22Rv1 (cell line): ENCODE measurements at regions not wholly inside any gene's neighbourhood (a gene's known extent, or its start where the extent isn't known, plus 50 kb on each side); places are given as distances from the start of the nearest gene placed in this dataset.

ENCODE experiments used
- H3K27ac ChIP-seq: fragments of 450-650 bp; 2 replicates; pipeline ENCODE4 v1.5.1; 2017
- ZFX ChIP-seq: fragments of 450-650 bp; IDR thresholded peaks from 2 replicates; pipeline ENCODE4 v1.6.1; 2017; ENCODE audit warnings: antibody characterized with exemption, borderline replicate concordance
- TF ChIP-seq, protein P1 (sequence below): fragments of 450-650 bp; IDR thresholded peaks from 2 replicates; pipeline ENCODE4 v1.5.1; 2017; ENCODE audit warnings: mild to moderate bottlenecking

DNA sequence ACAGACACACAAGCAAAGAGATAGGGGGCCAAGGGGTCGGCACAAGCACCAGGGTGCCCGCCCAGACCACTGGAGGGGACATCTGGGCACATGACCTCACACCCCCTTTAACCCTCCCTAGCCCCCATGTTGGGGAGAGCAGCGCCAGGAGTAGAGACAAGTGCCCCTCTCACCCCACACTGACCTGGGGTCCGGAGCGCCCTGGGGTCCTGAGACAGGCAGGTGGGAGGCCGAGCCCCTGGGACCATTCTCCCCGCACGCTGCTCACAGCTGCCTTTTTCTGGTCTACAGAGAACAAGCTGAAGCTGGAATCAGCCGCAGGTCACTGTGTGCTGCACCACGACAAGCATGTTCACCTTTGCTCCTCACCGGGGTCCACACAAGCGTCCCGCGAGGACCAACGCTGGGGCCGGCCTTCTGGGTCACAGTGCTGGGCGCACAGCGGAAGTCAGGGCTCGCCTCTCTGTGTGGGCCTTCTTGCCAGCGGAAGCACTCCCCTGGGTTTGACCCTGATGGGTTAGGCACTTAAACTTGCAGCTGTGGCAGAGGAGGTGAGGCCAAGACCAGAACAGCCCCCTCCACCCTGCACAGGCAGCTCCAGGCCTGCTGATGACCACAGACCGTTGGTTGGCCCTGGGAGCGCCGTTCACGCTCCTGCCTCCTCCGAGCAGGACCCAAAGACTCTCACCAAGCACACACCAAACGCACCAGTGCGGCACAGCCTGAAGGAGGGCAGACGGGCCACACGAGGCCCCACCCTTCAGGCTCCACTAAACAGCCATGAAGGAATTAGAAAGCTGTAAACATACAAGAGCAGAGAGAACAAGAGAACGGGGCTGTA, 275.3 kb downstream of the EIPR1 start:
- TF ChIP-seq, protein P1, sequence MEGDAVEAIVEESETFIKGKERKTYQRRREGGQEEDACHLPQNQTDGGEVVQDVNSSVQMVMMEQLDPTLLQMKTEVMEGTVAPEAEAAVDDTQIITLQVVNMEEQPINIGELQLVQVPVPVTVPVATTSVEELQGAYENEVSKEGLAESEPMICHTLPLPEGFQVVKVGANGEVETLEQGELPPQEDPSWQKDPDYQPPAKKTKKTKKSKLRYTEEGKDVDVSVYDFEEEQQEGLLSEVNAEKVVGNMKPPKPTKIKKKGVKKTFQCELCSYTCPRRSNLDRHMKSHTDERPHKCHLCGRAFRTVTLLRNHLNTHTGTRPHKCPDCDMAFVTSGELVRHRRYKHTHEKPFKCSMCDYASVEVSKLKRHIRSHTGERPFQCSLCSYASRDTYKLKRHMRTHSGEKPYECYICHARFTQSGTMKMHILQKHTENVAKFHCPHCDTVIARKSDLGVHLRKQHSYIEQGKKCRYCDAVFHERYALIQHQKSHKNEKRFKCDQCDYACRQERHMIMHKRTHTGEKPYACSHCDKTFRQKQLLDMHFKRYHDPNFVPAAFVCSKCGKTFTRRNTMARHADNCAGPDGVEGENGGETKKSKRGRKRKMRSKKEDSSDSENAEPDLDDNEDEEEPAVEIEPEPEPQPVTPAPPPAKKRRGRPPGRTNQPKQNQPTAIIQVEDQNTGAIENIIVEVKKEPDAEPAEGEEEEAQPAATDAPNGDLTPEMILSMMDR = no peak
- TF ChIP-seq ZFX = no peak
- no peak overlapping the region for H3K27ac ChIP-seq

DNA sequence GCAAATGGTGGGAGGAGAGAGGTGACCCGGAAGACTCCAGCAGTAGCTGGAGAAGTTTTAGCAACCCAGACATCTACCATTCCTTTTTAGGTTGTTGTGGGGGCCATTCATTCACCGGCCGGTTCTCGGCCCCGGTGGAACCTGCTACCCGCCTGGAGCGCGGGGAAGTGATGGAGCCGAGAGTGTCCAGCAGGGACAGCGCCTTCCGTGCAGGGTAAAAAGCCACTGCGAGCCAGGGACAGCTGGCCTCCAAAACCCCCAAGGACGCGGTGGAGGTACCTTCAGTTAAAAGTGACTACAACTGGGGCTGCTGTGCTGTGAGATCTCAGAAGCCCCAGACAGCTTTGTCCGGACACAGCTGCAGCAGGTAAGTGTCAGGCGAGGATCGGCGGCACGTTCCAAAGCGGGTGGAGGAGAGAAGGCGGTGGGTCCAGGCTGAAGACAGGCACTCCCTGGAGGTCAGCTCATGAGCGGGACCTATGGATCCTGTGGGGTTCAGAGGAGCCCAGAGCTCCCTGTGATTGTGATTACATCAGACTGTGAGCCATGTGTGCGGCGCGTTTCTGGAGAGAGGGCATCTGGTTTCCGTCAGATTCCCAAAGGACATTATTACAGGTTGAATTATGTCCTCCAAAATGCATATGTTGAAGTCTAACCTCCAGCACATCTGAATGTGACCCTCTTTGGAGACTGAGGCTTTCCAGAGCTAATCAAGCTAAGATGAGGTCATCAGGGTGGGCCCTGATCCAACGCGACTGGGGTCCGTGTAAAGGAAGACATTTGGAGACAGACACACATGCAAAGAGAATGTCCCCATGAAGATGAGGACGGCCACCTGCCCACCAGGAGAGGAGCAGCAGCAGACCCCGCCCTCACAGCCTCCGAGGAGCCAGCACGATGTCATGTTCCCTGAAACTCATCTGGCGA, 276.3 kb downstream of the EIPR1 start:
- no peak overlapping the region for H3K27ac ChIP-seq
- no peak for TF ChIP-seq ZFX
- TF ChIP-seq, protein P1 = no peak

DNA sequence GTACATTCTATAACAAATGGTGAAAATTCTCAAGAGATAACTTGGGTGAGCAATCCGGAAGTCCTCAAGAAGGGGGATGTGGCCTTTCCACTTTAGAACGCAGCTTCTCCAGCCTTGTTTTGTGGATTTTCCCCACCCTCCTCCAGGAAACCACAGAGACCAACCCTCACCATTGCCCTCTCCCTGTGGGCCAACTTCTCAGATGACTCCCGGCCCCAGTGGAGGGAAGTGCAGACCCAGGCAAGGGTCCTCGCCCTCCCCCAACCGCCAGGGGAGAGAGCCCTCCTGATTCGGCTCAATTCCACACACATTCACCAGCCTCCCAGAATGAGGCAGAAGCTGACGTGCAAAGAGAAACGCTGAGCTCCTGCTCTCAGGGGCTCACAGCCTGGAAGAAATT, 277.2 kb downstream of the EIPR1 start:
- H3K27ac ChIP-seq = no peak overlapping the region
- no peak for TF ChIP-seq ZFX

DNA sequence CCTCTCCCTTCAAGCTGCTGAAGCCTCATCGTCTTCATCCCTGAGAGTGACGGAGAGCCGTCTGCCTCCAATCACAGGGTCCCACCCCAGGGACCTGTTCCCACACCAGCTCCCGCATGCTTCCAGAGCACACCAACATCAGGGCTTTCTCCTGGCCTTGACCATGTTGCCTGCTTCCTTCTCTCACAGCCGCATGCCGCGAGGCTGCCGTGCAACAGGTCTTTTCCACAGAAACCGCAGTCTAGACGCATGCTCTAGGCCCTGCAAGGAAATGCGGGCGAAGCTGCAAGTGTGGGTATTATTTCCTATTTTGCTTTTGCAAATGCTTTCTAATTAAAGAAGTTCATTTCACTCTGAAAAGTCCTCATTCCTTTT, 277.8 kb downstream of the EIPR1 start:
- TF ChIP-seq, protein P1 = no peak
- TF ChIP-seq ZFX = no peak

DNA sequence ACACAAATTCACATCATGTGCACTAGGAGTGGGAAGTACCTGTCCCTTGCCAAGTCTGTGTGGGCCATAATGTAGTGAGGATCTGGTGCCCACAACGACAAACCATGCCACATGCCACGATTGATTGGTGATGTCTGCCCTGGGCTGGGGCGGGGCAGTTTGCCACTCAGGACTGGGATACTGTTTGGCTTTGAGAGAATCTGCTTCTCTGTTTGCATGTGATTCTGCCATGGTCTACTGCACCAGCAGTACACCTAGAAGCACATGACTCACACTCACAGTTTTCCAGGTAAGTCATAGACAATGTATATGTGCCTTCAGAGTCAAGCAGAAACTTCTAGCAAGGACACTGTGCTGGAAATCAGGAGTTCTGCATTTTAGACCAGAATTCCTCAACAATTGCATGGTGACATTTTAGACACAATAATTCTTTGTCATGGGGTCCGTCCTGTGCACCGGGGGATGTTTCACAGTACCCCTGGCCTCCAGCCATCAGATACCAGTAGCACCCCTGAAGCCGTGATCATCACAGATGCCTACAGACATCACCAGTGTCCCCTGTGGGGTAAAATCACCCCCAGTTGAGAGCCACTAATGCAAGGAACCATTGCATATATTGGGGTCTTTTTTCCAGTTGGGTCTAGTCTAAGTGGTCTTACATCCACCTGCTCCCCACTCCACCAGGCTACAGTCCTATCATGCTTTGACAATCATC, 278.3 kb downstream of the EIPR1 start:
- no peak overlapping the region for H3K27ac ChIP-seq

More for the DNA sequence above, 277.8 kb downstream of the EIPR1 start:
- H3K27ac ChIP-seq = no peak overlapping the region

DNA sequence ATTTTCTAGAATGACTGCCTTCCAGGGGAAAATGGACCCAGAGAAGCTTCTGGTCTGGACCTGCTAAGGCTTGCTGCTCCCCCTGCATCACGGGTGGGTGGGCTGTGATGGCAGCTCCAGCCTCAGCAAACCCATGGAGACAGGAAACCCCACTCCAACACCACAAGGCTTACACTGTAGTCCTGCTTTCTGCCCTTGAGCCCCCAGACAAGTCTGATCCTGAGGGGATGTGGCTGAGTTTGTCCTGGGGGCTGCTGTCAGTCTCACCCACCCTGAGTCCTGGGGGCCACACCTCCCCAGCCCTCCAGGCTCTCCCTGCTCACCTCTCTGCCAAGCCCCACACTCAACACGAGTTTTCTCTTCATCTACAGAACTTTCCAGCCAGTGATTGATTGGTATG, 279.4 kb downstream of the EIPR1 start:
- H3K27ac ChIP-seq = no peak overlapping the region
- TF ChIP-seq, protein P1 = no peak
- TF ChIP-seq ZFX = no peak

More for the DNA sequence above, 278.3 kb downstream of the EIPR1 start:
- TF ChIP-seq, protein P1 = no peak
- no peak for TF ChIP-seq ZFX

DNA sequence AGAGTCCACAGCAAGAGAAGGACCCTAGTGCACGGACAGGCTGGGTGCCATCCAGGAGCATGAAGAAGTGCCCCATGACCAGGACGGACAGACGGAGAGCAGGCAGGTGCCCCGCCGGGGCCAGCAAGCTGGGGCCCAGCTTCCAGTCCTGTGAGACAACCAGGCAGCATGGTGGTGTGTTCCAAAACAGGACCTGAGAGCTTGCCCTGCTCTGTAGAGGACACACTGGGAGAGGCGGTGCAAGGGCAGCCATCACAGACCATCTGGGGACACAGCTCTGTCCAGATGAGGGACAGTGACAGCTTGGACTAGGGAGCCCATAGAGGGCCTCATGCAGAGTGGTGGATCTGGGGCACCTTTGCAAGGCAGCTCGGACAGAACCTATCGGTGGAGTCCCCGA, 279.8 kb downstream of the EIPR1 start:
- H3K27ac ChIP-seq = no peak overlapping the region
- TF ChIP-seq, protein P1 = no peak
- no peak for TF ChIP-seq ZFX
